Endothelial cell (in vitro differentiated cells): ENCODE measurements at regions not wholly inside any gene's neighbourhood (a gene's known extent, or its start where the extent isn't known, plus 50 kb on each side); places are given as distances from the start of the nearest gene placed in this dataset.

Source experiments
- DNase-seq: peaks from one replicate; pipeline ENCODE4 v3.0.0; 2021; ENCODE audit warnings: low spot score
- H3K27ac Mint-ChIP-seq: one replicate; pipeline ENCODE4 v1.8.0; 2021; ENCODE audit warnings: mixed read lengths, inconsistent platforms; ENCODE audit not compliant: unreplicated experiment
- H3K27me3 Mint-ChIP-seq: one replicate; pipeline ENCODE4 v1.8.0; 2021; ENCODE audit warnings: mild to moderate bottlenecking, moderate library complexity, mixed read lengths, inconsistent platforms; ENCODE audit not compliant: unreplicated experiment
- H3K36me3 Mint-ChIP-seq: one replicate; pipeline ENCODE4 v1.8.0; 2021; ENCODE audit warnings: mild to moderate bottlenecking, low read depth, mixed read lengths, inconsistent platforms; ENCODE audit not compliant: unreplicated experiment
- H3K4me1 Mint-ChIP-seq: one replicate; pipeline ENCODE4 v1.8.0; 2021; ENCODE audit warnings: mild to moderate bottlenecking, mixed read lengths, inconsistent platforms; ENCODE audit not compliant: unreplicated experiment
- H3K4me3 Mint-ChIP-seq: one replicate; pipeline ENCODE4 v1.8.0; 2021; ENCODE audit warnings: mild to moderate bottlenecking, mixed read lengths, inconsistent platforms; ENCODE audit not compliant: unreplicated experiment
- H3K9me3 Mint-ChIP-seq: one replicate; pipeline ENCODE4 v1.8.0; 2021; ENCODE audit warnings: mixed read lengths, inconsistent platforms; ENCODE audit not compliant: unreplicated experiment
- CTCF ChIP-seq: fragments of 200-600 bp; sonication (generic); IDR thresholded peaks from one replicate; pipeline ENCODE4 v1.5.0; 2021; ENCODE audit warnings: antibody characterized with exemption; ENCODE audit not compliant: unreplicated experiment

GRCh38 chr7:47149208-47149839 lies 432.6 kb downstream of the TNS3 start:
- H3K27ac Mint-ChIP-seq, result no peak overlapping the region
- DNase-seq, result no peak
- no peaks in the 10 kb centered on the region for H3K9me3 Mint-ChIP-seq
- H3K27me3 Mint-ChIP-seq, result no peaks in the 10 kb centered on the region
- TF ChIP-seq CTCF, result no peak
- H3K36me3 Mint-ChIP-seq, result no peaks in the 10 kb centered on the region
- H3K4me3 Mint-ChIP-seq, result no peak overlapping the region
- H3K4me1 Mint-ChIP-seq, result peaks cover 6% of the 10 kb centered on the region

GRCh38 chr7:47148536-47149207 lies 433.2 kb downstream of the TNS3 start:
- H3K36me3 Mint-ChIP-seq, result no peaks in the 10 kb centered on the region
- H3K9me3 Mint-ChIP-seq, result no peaks in the 10 kb centered on the region
- H3K4me1 Mint-ChIP-seq, result peaks cover 6% of the 10 kb centered on the region
- no peaks in the 10 kb centered on the region for H3K27me3 Mint-ChIP-seq
- TF ChIP-seq CTCF, result no peak
- no peak overlapping the region for H3K27ac Mint-ChIP-seq
- no peak overlapping the region for H3K4me3 Mint-ChIP-seq
- no peak for DNase-seq

GRCh38 chr7:47147213-47147631 lies 434.7 kb downstream of the TNS3 start:
- DNase-seq, result no peak
- H3K9me3 Mint-ChIP-seq, result no peaks in the 10 kb centered on the region
- no peak for TF ChIP-seq CTCF

GRCh38 chr7:47145982-47146381 lies 435.9 kb downstream of the TNS3 start:
- Mint-ChIP-seq H3K9me3 (no peaks in the 10 kb centered on the region), H3K4me3 (no peak overlapping the region), H3K36me3 (no peaks in the 10 kb centered on the region), H3K4me1 (peaks cover 6% of the 10 kb centered on the region), H3K27me3 (peaks cover 1% of the 10 kb centered on the region), H3K27ac (no peak overlapping the region)
- DNase-seq, result no peak
- no peak for TF ChIP-seq CTCF

More at GRCh38 chr7:47147213-47147631, 434.7 kb downstream of the TNS3 start:
- no peak overlapping the region for H3K27ac Mint-ChIP-seq
- H3K4me3 Mint-ChIP-seq, result no peak overlapping the region
- no peaks in the 10 kb centered on the region for H3K27me3 Mint-ChIP-seq
- H3K4me1 Mint-ChIP-seq, result peaks cover 6% of the 10 kb centered on the region
- H3K36me3 Mint-ChIP-seq, result no peaks in the 10 kb centered on the region

GRCh38 chr7:47145186-47145725 lies 436.7 kb downstream of the TNS3 start:
- H3K4me1 Mint-ChIP-seq, result peaks cover 6% of the 10 kb centered on the region
- no peaks in the 10 kb centered on the region for H3K9me3 Mint-ChIP-seq
- no peaks in the 10 kb centered on the region for H3K36me3 Mint-ChIP-seq
- no peak for DNase-seq
- no peak overlapping the region for H3K4me3 Mint-ChIP-seq
- TF ChIP-seq CTCF, result no peak
- no peak overlapping the region for H3K27ac Mint-ChIP-seq
- H3K27me3 Mint-ChIP-seq, result peaks cover 1% of the 10 kb centered on the region
